ENCODE measurements at regions not wholly inside any gene's neighbourhood (a gene's known extent, or its start where the extent isn't known, plus 50 kb on each side); places are given as distances from the start of the nearest gene placed in this dataset.

DNA sequence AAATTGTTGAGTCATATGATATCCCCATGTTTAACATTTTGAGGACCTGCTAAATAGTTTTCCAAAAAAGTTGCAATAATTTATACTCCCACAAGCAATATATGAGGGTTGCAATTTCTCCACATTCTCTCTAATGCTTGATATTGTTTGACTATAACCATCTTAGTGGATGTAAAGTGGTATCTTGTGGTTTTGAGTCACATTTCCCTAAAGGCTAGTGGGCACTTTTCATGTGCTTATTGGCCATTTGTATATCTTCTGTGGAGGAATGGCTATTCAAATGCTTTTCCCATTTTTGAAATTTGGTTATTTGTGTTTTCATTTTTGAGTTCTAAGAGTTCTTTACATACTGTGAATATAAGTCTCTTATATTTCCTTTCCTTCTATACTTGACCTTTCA is 82.7 kb downstream of the SCG2 start:
- TF ChIP-seq ETV6 (conservative IDR thresholded peaks at IDR 0.05 in 1 of 2, IDR thresholded peaks at IDR 0.05 in 1 of 2; ENCODE audit: borderline replicate concordance in 1 of 2, low read depth in 1 of 2) (no peak), TARDBP (IDR thresholded peaks at IDR 0.05; ENCODE audit: borderline replicate concordance) (no peak), YBX1 (IDR thresholded peaks at IDR 0.05) (no peak), POLR2A (IDR thresholded peaks at IDR 0.05; ENCODE audit: low read depth, low read length) (no peak), JUND (IDR thresholded peaks at IDR 0.05; ENCODE audit: low read depth, low read length) (no peak)
- TF ChIP-seq, protein P1, sequence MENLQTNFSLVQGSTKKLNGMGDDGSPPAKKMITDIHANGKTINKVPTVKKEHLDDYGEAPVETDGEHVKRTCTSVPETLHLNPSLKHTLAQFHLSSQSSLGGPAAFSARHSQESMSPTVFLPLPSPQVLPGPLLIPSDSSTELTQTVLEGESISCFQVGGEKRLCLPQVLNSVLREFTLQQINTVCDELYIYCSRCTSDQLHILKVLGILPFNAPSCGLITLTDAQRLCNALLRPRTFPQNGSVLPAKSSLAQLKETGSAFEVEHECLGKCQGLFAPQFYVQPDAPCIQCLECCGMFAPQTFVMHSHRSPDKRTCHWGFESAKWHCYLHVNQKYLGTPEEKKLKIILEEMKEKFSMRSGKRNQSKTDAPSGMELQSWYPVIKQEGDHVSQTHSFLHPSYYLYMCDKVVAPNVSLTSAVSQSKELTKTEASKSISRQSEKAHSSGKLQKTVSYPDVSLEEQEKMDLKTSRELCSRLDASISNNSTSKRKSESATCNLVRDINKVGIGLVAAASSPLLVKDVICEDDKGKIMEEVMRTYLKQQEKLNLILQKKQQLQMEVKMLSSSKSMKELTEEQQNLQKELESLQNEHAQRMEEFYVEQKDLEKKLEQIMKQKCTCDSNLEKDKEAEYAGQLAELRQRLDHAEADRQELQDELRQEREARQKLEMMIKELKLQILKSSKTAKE (IDR thresholded peaks at IDR 0.05; ENCODE audit: low read depth, poor library complexity, severe bottlenecking), result no peak
- TF ChIP-seq, protein P2, sequence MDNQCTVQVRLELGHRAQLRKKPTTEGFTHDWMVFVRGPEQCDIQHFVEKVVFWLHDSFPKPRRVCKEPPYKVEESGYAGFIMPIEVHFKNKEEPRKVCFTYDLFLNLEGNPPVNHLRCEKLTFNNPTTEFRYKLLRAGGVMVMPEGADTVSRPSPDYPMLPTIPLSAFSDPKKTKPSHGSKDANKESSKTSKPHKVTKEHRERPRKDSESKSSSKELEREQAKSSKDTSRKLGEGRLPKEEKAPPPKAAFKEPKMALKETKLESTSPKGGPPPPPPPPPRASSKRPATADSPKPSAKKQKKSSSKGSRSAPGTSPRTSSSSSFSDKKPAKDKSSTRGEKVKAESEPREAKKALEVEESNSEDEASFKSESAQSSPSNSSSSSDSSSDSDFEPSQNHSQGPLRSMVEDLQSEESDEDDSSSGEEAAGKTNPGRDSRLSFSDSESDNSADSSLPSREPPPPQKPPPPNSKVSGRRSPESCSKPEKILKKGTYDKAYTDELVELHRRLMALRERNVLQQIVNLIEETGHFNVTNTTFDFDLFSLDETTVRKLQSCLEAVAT (IDR thresholded peaks at IDR 0.05), result no peak
- TF ChIP-seq, protein P3, sequence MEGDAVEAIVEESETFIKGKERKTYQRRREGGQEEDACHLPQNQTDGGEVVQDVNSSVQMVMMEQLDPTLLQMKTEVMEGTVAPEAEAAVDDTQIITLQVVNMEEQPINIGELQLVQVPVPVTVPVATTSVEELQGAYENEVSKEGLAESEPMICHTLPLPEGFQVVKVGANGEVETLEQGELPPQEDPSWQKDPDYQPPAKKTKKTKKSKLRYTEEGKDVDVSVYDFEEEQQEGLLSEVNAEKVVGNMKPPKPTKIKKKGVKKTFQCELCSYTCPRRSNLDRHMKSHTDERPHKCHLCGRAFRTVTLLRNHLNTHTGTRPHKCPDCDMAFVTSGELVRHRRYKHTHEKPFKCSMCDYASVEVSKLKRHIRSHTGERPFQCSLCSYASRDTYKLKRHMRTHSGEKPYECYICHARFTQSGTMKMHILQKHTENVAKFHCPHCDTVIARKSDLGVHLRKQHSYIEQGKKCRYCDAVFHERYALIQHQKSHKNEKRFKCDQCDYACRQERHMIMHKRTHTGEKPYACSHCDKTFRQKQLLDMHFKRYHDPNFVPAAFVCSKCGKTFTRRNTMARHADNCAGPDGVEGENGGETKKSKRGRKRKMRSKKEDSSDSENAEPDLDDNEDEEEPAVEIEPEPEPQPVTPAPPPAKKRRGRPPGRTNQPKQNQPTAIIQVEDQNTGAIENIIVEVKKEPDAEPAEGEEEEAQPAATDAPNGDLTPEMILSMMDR (IDR thresholded peaks at IDR 0.05 in 2 of 3, conservative IDR thresholded peaks at IDR 0.05 in 1 of 3; ENCODE audit: control insufficient read depth in 2 of 3, extremely low read depth in 1 of 3, insufficient read depth in 1 of 3, low read depth in 3 of 3, low read length in 3 of 3), result no peak
- TF ChIP-seq, protein P4, sequence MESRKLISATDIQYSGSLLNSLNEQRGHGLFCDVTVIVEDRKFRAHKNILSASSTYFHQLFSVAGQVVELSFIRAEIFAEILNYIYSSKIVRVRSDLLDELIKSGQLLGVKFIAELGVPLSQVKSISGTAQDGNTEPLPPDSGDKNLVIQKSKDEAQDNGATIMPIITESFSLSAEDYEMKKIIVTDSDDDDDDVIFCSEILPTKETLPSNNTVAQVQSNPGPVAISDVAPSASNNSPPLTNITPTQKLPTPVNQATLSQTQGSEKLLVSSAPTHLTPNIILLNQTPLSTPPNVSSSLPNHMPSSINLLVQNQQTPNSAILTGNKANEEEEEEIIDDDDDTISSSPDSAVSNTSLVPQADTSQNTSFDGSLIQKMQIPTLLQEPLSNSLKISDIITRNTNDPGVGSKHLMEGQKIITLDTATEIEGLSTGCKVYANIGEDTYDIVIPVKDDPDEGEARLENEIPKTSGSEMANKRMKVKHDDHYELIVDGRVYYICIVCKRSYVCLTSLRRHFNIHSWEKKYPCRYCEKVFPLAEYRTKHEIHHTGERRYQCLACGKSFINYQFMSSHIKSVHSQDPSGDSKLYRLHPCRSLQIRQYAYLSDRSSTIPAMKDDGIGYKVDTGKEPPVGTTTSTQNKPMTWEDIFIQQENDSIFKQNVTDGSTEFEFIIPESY (IDR thresholded peaks at IDR 0.05), result no peak

Data from GM12878 (cell line).